ENCODE measurements at regions not wholly inside any gene's neighbourhood (a gene's known extent, or its start where the extent isn't known, plus 50 kb on each side); places are given as distances from the start of the nearest gene placed in this dataset.

GRCh38 chr11:42473106-42473505, 838.7 kb upstream of the API5 start:
- no peak for DNase-seq (ENCODE audit: low read depth)
- no peak overlapping the region for H3K4me3 ChIP-seq (ENCODE audit: control insufficient read depth, low read depth, low read length)
- TF ChIP-seq CTCF (IDR thresholded peaks at IDR 0.05; ENCODE audit: control insufficient read depth, insufficient read depth, low read depth, low read length, missing control alignments), result no peak

GRCh38 chr11:42482822-42483221, 829.0 kb upstream of the API5 start:
- H3K4me3 ChIP-seq (ENCODE audit: control insufficient read depth, low read depth, low read length), result no peak overlapping the region
- DNase-seq (ENCODE audit: low read depth), result no peak
- TF ChIP-seq CTCF (IDR thresholded peaks at IDR 0.05; ENCODE audit: control insufficient read depth, insufficient read depth, low read depth, low read length, missing control alignments), result no peak

- DNase-seq (ENCODE audit: low read depth), result no peak
- H3K4me3 ChIP-seq (ENCODE audit: control insufficient read depth, low read depth, low read length), result no peak overlapping the region
- no peak for TF ChIP-seq CTCF (IDR thresholded peaks at IDR 0.05; ENCODE audit: control insufficient read depth, insufficient read depth, low read depth, low read length, missing control alignments)
Measured at GRCh38 chr11:42490506-42490905, 821.3 kb upstream of the API5 start.

GRCh38 chr11:42494459-42494858, 817.3 kb upstream of the API5 start:
- H3K4me3 ChIP-seq (ENCODE audit: control insufficient read depth, low read depth, low read length), result no peak overlapping the region

GRCh38 chr11:42498971-42499370, 812.8 kb upstream of the API5 start:
- no peak for TF ChIP-seq CTCF (IDR thresholded peaks at IDR 0.05; ENCODE audit: control insufficient read depth, insufficient read depth, low read depth, low read length, missing control alignments)
- DNase-seq (ENCODE audit: low read depth), result no peak
- H3K4me3 ChIP-seq (ENCODE audit: control insufficient read depth, low read depth, low read length), result no peak overlapping the region

More at GRCh38 chr11:42494459-42494858, 817.3 kb upstream of the API5 start:
- TF ChIP-seq CTCF (IDR thresholded peaks at IDR 0.05; ENCODE audit: control insufficient read depth, insufficient read depth, low read depth, low read length, missing control alignments), result no peak
- DNase-seq (ENCODE audit: low read depth), result no peak

GRCh38 chr11:42502151-42502550, 809.6 kb upstream of the API5 start:
- TF ChIP-seq CTCF (IDR thresholded peaks at IDR 0.05; ENCODE audit: control insufficient read depth, insufficient read depth, low read depth, low read length, missing control alignments), result no peak
- no peak for DNase-seq (ENCODE audit: low read depth)
- H3K4me3 ChIP-seq (ENCODE audit: control insufficient read depth, low read depth, low read length), result no peak overlapping the region

GRCh38 chr11:42521994-42522393, 789.8 kb upstream of the API5 start:
- no peak for DNase-seq (ENCODE audit: low read depth)
- no peak overlapping the region for H3K4me3 ChIP-seq (ENCODE audit: control insufficient read depth, low read depth, low read length)
- no peak for TF ChIP-seq CTCF (IDR thresholded peaks at IDR 0.05; ENCODE audit: control insufficient read depth, insufficient read depth, low read depth, low read length, missing control alignments)

All from AG09309 (cell line).